Right lobe of liver (tissue), 4 donors: ENCODE measurements at regions not wholly inside any gene's neighbourhood (a gene's known extent, or its start where the extent isn't known, plus 50 kb on each side); places are given as distances from the start of the nearest gene placed in this dataset.

Experiments
- CTCF ChIP-seq, 4 donors: fragments of 200-600 bp in 3 of 4; fragments of 450-650 bp in 1 of 4; IDR thresholded peaks; one replicate each; pipeline versions ENCODE4 v1.5.1 to v1.8.0; 2016 to 2022; ENCODE audit warnings: antibody characterized with exemption in 4 of 4, mild to moderate bottlenecking in 2 of 4
- POLR2A ChIP-seq: fragments of 450-650 bp; IDR thresholded peaks from one replicate; pipeline ENCODE4 v1.6.1; 2017; ENCODE audit warnings: antibody characterized with exemption, mild to moderate bottlenecking
- donor health status: DM: no; HTN: no; CAD: no.
- donor health status: DM: no; HTN: no; CAD: no.
- donor health status: DM: no; HTN: yes; CAD: no.

DNA sequence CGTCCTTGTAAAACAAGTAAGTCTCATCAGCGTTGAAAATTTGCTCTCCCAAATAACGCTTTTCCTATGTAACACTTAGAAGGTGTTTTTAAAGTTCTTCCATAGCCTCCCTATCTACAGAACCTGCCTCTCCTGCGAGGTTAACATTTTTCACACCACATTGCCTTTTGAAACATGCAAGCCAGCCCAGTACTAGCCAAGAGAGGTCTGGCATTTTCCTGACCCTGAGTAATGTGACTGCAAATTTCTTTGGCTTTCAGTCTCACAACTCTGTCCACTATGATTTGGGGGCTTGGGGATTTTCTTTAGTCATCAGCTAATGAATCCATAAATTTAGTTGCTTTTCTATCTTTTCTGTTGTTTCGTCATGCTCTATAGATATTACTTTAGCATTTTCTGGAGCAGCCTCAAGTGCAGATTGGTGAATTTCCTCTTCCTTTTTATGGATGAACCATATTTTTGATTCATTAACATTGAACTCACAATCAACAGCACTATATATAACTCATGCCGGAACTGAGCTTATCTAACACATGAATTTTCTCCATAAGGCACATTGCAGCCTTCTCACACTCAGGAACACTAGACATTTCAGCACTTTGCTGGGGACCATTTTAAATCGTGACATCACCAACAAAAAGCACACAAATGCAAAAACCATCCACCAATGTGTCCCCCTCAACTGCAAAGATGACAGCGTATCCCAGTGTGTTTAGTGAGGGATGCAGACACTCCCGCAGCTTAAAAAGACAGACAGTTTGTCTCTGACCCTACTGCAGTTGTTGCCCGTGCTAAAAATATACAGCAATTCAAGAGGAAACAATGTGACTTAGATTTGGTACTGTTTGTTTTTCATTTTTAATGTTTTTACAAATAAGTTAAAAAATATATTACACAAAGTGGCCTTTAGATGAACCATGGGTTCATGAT is 77.2 kb upstream of the SPATA31C2 start:
- TF ChIP-seq CTCF (IDR thresholded peaks at IDR 0.05) = no peak
- TF ChIP-seq POLR2A = no peak
